Jurkat, Clone E6-1 (cell line): ENCODE measurements at regions not wholly inside any gene's neighbourhood (a gene's known extent, or its start where the extent isn't known, plus 50 kb on each side); places are given as distances from the start of the nearest gene placed in this dataset.

ENCODE experiments used
- DNase-seq: peaks from one replicate; pipeline ENCODE4 v3.0.0-alpha.2; 2011; ENCODE audit warnings: low read depth, low spot score
- H3K4me3 ChIP-seq: 2 replicates; pipeline ENCODE4 v1.5.1; 2011; ENCODE audit warnings: mild to moderate bottlenecking, low read length, control low read depth, moderate library complexity

DNA sequence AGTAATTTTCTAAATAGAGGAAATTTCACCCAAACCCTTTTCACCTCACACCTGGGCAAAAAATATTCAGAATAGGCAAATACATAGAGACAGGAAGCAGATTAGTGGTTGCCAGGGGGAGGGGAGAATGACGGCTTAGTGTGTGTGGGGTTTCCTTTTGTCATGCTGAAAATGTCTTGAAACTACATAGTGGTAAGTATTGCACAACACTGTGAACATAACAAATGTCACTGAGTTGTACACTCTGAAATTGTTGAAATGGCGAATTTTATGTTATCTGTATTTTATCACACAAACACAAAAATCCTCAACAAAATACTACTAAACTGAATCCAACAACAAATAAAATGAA lies 60.7 kb upstream of the PLAC1 start:
- H3K4me3 ChIP-seq, result no peak overlapping the region
- peak; percentile 76 for DNase-seq

- no peak overlapping the region for H3K4me3 ChIP-seq
- DNase-seq, result no peak
Measured at GRCh38 chrX:134718105-134718965, 60.1 kb upstream of the PLAC1 start.

DNA sequence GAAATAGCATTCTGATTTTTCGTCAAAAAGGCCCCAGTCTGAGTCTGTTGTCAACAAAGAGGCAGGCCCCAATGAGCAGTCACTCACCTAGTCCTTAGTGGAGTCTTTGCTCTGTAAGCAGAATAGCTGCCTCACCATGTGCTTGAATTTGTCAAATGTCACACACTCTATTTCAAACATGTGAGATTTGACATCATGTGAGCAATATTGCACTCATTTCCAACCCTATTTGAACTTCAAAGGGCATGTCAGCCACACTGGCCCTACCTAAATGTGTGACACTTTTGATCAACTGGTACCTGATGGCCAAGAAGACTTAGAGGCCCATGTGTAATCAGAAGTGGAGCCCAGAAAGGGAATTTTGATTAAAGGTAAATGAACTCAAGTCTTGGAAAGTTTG lies 59.4 kb upstream of the PLAC1 start:
- no peak for DNase-seq
- H3K4me3 ChIP-seq, result no peak overlapping the region

- DNase-seq, result no peak
- no peak overlapping the region for H3K4me3 ChIP-seq
Measured at GRCh38 chrX:134716620-134717012, 58.3 kb upstream of the PLAC1 start.

DNA sequence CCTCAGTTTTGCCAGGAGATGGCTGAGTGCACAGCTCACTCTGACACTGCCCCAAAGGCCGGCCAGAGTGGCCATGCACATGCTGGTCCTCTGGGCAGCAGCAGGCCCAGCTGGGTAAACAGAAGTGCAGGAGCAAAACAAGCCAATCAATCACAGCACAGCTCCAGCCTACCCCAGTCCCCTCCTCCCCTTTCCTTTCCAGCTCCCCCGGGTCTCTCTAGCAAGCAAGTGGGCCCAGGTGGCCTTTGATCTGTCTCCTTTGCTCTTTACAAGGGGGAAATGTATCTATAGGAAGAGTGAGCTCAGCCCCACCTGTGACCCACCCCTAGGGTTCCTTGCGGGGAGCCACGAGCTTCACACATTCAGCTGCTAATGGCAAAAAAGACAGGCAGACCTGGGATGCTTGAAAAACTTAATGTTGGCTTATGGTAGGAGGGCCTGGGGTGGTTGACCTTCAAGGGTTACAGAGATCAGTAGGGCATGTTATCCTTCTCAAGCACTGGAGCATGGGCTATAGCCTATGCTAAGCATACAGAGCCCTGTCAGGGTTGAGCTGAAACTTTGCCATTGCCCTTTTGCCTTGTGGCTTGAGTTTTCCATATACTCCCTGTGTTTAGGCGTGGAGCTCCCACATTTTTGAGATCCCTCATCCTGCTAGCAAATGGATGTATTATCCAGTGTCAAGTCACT lies 57.8 kb upstream of the PLAC1 start:
- H3K4me3 ChIP-seq, result no peak overlapping the region
- DNase-seq, result peak; percentile 68

GRCh38 chrX:134714633-134715110 lies 56.4 kb upstream of the PLAC1 start:
- no peak overlapping the region for H3K4me3 ChIP-seq
- DNase-seq, result no peak

- H3K4me3 ChIP-seq, result no peak overlapping the region
- no peak for DNase-seq
Measured at GRCh38 chrX:134713618-134714107, 55.4 kb upstream of the PLAC1 start.

DNA sequence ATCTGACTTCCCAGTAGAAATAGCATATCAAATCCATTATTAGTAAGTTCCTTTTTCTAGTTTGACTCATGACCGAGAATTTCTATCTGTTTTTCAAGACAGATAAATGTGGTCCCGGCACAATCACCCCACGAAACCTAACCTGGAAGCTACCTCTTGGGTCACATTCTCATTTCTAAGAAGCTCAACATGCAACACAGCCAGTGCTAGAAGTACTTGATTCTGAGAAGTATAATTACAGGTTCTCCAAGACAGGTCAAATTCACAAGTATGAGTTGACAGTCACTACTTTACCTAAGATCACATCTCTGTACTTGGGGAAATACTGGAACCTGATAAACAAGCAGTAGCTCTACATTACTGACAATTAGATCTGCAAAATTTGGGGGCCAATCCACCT lies 54.0 kb upstream of the PLAC1 start:
- no peak for DNase-seq
- H3K4me3 ChIP-seq, result no peak overlapping the region

DNA sequence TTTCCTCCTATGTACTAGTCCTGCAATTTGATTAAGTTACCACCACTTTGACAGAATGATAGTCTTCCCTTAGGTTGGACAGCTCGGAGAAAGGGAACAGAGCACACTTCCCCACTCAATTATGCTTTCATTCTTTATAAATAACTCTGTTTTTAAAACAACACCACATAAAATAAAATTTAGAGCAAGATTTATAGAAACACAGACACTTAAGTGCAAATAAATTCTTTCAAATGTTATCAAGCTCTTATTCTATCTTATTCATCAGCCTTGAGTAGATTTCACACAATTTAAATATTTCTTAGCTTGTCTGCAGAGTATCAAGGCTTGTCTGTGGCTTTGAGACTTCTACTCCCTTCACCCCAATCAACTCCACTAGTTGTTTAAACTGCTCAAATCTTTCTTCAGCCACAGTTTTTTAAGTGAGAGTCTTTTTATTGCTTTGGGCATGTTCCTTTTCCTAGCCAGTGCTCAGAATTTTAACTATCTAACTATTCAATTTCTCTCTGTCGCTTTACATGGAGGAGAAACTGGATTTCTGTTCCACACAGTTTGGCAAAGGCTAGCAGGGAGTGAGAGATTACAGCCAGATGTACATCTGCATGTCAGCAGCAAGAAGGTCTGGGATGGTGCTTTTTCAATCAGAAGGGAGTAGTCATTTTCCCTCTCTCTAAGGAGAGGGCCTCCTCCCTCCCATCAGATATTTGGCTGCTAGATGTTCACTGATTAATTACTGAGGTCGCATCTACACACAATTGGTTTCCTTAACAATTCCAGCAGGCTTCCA lies 53.1 kb upstream of the PLAC1 start:
- no peak overlapping the region for H3K4me3 ChIP-seq
- DNase-seq, result no peak
